Uterus (tissue), 3 donors: ENCODE measurements at regions not wholly inside any gene's neighbourhood (a gene's known extent, or its start where the extent isn't known, plus 50 kb on each side); places are given as distances from the start of the nearest gene placed in this dataset.

Source experiments
- DNase-seq, 2 donors: peaks; one replicate each; pipeline ENCODE4 v3.0.0-alpha.2; 2019 to 2020
- H3K27ac ChIP-seq, 2 donors: fragments of 200-600 bp; sonication (generic); 1 replicate in 1 of 2; 2 replicates in 1 of 2; pipeline ENCODE4 v1.5.1; 2016 to 2018
- H3K27me3 ChIP-seq, 2 donors: fragments of 200-600 bp; sonication (generic); one replicate each; pipeline ENCODE4 v1.5.1; 2018 to 2019; ENCODE audit warnings: control low read depth in 1 of 2
- H3K36me3 ChIP-seq, 2 donors: fragments of 200-600 bp; sonication (generic); one replicate each; pipeline ENCODE4 v1.5.1; 2019; ENCODE audit warnings: control low read depth in 1 of 2
- H3K4me1 ChIP-seq, 2 donors: fragments of 200-600 bp; sonication (generic); one replicate each; pipeline ENCODE4 v1.5.1; 2018 to 2019; ENCODE audit warnings: control low read depth in 1 of 2
- H3K4me3 ChIP-seq, 2 donors: fragments of 200-600 bp; sonication (generic); 1 replicate in 1 of 2; 2 replicates in 1 of 2; pipeline ENCODE4 v1.5.1; 2018 to 2019; ENCODE audit warnings: mild to moderate bottlenecking in 1 of 2
- H3K9me3 ChIP-seq, 2 donors: fragments of 200-600 bp; sonication (generic); one replicate each; pipeline ENCODE4 v1.5.1; 2019; ENCODE audit warnings: control low read depth in 1 of 2
- POLR2A ChIP-seq, 2 donors: fragments of 450-650 bp; IDR thresholded peaks; one replicate each; pipeline ENCODE4 v1.6.1; 2016; ENCODE audit warnings: antibody characterized with exemption in 2 of 2, mild to moderate bottlenecking in 1 of 2, moderate library complexity in 1 of 2
- intact Hi-C: fragments of 100-400 bp; cut with DNase I; formaldehyde crosslinking; loops from one replicate; pipeline ENCODE4 v1.15.1; 2023; ENCODE audit warnings: low total_unique reads
- TF ChIP-seq, protein P1 (sequence below), 4 experiments: fragments of 200-600 bp in 2 of 4; fragments of 450-650 bp in 2 of 4; sonication (generic) in 2 of 4; IDR thresholded peaks; one replicate each; pipeline ENCODE4 v1.5.1; 2016 to 2019; ENCODE audit warnings: antibody characterized with exemption in 4 of 4, mild to moderate bottlenecking in 2 of 4, moderate library complexity in 1 of 4
- donor health status: DM: yes; HTN: yes; CAD: no.

DNA sequence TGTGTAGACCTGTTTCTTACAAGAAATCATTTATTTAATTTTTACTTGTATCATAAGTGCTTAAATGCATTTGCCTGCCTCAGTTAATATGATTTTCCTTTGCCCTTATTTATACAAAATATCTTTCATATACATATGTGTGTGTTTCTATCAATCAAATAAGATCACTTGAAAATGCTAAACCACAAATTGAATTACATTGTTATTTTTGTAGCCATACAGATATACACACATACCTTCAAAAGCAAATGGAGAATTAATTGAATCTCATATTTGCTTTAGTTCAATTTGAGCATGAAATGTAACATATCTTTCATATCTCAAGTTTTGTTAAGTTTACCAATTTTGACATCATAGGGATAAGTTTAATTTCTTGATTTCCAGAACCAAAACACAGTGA lies 755.8 kb upstream of the PIK3C3 start:
- Histone ChIP-seq H3K4me3 (no peak overlapping the region), H3K27ac (no peak overlapping the region), H3K4me1 (no peaks in the 10 kb centered on the region), H3K36me3 (no peaks in the 10 kb centered on the region), H3K27me3 (no peaks in the 10 kb centered on the region), H3K9me3 (no peaks in the 10 kb centered on the region)
- intact Hi-C loops, result no loop called here
- no peak for TF ChIP-seq POLR2A (IDR thresholded peaks at IDR 0.05)
- TF ChIP-seq, protein P1, sequence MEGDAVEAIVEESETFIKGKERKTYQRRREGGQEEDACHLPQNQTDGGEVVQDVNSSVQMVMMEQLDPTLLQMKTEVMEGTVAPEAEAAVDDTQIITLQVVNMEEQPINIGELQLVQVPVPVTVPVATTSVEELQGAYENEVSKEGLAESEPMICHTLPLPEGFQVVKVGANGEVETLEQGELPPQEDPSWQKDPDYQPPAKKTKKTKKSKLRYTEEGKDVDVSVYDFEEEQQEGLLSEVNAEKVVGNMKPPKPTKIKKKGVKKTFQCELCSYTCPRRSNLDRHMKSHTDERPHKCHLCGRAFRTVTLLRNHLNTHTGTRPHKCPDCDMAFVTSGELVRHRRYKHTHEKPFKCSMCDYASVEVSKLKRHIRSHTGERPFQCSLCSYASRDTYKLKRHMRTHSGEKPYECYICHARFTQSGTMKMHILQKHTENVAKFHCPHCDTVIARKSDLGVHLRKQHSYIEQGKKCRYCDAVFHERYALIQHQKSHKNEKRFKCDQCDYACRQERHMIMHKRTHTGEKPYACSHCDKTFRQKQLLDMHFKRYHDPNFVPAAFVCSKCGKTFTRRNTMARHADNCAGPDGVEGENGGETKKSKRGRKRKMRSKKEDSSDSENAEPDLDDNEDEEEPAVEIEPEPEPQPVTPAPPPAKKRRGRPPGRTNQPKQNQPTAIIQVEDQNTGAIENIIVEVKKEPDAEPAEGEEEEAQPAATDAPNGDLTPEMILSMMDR (IDR thresholded peaks at IDR 0.05), result no peak
- no peak for DNase-seq

DNA sequence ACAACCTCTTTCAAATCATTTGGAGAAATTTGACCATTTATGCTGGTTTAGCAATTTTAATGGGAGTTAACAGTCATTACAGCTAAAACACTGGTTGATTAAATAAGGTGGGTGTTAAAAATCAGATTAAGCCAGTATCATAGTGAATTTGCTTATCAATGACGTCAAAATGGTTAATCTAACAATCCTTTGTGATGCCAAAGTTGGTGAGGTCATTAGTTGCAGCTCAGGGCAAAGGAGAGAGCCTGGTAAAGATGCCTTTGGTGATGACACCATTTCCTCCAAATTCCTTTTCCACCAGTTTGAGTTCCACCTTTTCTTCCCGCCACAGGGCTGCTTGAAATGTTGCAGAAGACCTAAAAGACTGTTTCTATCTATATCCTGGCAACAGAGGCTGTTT lies 757.1 kb upstream of the PIK3C3 start:
- Histone ChIP-seq H3K9me3 (no peaks in the 10 kb centered on the region), H3K27ac (no peak overlapping the region), H3K4me1 (no peaks in the 10 kb centered on the region), H3K36me3 (no peaks in the 10 kb centered on the region), H3K4me3 (no peak overlapping the region), H3K27me3 (no peaks in the 10 kb centered on the region)
- intact Hi-C loops, result no loop called here
- DNase-seq, result no peak
- TF ChIP-seq, protein P1 (IDR thresholded peaks at IDR 0.05), result no peak
- TF ChIP-seq POLR2A (IDR thresholded peaks at IDR 0.05), result no peak

DNA sequence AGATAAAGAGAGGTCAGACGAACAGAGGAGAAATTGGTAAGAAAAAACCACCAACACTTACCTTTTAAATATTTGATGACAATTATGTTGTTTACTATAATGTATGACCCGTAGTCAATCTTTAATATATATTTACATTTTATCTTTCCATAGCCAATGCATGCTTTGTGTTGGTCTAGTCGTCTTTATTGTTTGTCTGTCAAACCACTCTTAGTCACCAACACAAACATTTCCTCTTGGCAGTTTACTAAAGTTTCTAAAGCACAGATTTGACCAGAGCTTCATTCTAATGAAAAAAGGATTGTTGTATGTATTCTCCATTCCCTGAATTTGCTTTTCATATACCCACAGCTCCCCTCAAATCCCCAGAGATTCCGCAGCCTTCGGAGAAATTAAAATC lies 784.7 kb upstream of the PIK3C3 start:
- intact Hi-C loops, result no loop called here
- H3K4me3 ChIP-seq, result no peak overlapping the region

DNA sequence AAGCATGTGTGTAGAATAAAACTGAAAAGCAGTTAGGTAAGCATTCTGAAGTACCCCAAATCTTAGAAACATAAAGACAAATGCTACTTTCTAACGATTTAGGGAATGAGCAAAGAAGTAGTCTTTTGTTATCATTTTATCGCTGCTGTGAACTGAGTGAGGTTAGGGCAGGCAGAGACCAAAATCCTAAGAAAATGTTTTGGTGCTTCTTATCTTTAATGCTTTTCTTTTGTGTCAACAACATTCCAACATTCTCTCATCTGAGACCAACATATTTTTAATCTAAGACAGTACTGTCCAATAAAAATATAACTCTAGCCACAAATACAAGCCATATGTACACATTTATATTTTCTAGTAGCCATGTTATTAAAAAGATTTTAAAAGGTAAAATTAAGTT lies 789.4 kb upstream of the PIK3C3 start:
- Histone ChIP-seq H3K9me3 (no peaks in the 10 kb centered on the region), H3K27ac (no peak overlapping the region), H3K27me3 (no peaks in the 10 kb centered on the region), H3K4me1 (no peaks in the 10 kb centered on the region), H3K36me3 (no peaks in the 10 kb centered on the region), H3K4me3 (no peak overlapping the region)
- TF ChIP-seq, protein P1 (IDR thresholded peaks at IDR 0.05), result no peak
- no peak for TF ChIP-seq POLR2A (IDR thresholded peaks at IDR 0.05)
- DNase-seq, result no peak
- intact Hi-C loops, result no loop called here

More for the DNA sequence above, 784.7 kb upstream of the PIK3C3 start:
- DNase-seq, result no peak
- no peak overlapping the region for H3K27ac ChIP-seq
- no peaks in the 10 kb centered on the region for H3K36me3 ChIP-seq
- H3K4me1 ChIP-seq, result no peaks in the 10 kb centered on the region
- no peaks in the 10 kb centered on the region for H3K9me3 ChIP-seq
- no peaks in the 10 kb centered on the region for H3K27me3 ChIP-seq
- no peak for TF ChIP-seq POLR2A (IDR thresholded peaks at IDR 0.05)

DNA sequence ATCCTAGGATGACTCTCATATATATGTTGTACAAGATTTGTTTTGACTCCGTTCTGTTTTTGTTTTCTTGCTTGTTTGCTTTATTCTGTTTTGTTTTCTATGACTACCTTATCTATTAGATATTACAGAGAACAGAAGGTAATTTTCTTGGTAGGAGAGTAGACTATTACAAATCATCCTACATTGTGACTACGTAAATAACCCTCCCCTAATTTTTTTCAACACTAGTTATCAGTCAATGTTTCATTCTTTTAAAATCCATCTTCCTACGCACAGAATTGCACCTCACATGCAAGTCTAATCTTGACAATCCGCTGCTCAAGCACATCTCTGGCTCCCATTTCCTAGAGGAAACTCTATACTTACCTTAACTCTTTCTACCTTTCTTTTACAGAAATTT lies 792.3 kb upstream of the PIK3C3 start:
- Histone ChIP-seq H3K27ac (no peak overlapping the region), H3K36me3 (no peaks in the 10 kb centered on the region), H3K9me3 (no peaks in the 10 kb centered on the region), H3K4me3 (no peak overlapping the region), H3K4me1 (no peaks in the 10 kb centered on the region), H3K27me3 (no peaks in the 10 kb centered on the region)
- TF ChIP-seq, protein P1 (IDR thresholded peaks at IDR 0.05), result no peak
- no peak for TF ChIP-seq POLR2A (IDR thresholded peaks at IDR 0.05)
- intact Hi-C loops, result no loop called here
- DNase-seq, result no peak

DNA sequence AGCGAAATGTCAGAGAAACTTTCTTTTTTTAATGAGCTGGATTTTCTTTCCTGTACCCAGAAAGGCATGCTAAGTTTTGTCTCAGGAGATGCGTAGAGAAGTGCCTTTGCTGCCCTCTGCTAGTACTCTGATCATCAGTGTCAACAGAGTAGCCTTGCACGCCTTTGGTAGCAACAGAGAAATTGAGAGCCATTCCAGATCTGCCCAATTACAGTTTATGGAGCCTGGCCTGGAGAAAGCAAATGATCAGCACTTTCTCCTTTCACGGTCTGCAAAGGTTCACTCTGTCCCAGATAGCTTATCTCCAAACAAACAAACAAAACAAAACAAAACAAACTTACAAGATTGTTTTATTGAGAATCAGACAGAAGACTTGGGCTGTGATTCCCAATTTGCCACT lies 792.8 kb upstream of the PIK3C3 start:
- H3K27me3 ChIP-seq, result no peaks in the 10 kb centered on the region
- DNase-seq, result no peak
- H3K27ac ChIP-seq, result no peak overlapping the region
- intact Hi-C loops, result no loop called here
- H3K4me1 ChIP-seq, result no peaks in the 10 kb centered on the region
- H3K4me3 ChIP-seq, result no peak overlapping the region
- no peak for TF ChIP-seq POLR2A (IDR thresholded peaks at IDR 0.05)
- TF ChIP-seq, protein P1 (IDR thresholded peaks at IDR 0.05), result no peak
- no peaks in the 10 kb centered on the region for H3K36me3 ChIP-seq
- H3K9me3 ChIP-seq, result no peaks in the 10 kb centered on the region
